HG03159 (cell line): ENCODE measurements at regions not wholly inside any gene's neighbourhood (a gene's known extent, or its start where the extent isn't known, plus 50 kb on each side); places are given as distances from the start of the nearest gene placed in this dataset.
"Not testable (repeated sequence)": the region's sequence is repeated elsewhere in the genome, so short reads cannot be mapped to it uniquely, and the experiment has no call there.

ENCODE experiments used
- ATAC-seq: cut with Tn5 transposase; IDR thresholded peaks from one replicate; pipeline ENCODE4 v1.9.1; 2021; ENCODE audit warnings: mild to moderate bottlenecking, moderate library complexity; ENCODE audit not compliant: unreplicated experiment

GRCh38 chr5:118211606-118212005 lies 776.7 kb downstream of the DTWD2 start:
- ATAC-seq = no peak

- ATAC-seq = no peak
Measured at GRCh38 chr5:118208031-118208453, 780.3 kb downstream of the DTWD2 start.

GRCh38 chr5:118199801-118200200 lies 788.5 kb downstream of the DTWD2 start:
- no peak for ATAC-seq

GRCh38 chr5:118196229-118196628 lies 792.1 kb downstream of the DTWD2 start:
- no peak for ATAC-seq

GRCh38 chr5:118195211-118195610 lies 793.1 kb downstream of the DTWD2 start:
- no peak for ATAC-seq

GRCh38 chr5:118193194-118193905 lies 795.0 kb downstream of the DTWD2 start:
- ATAC-seq = no peak

- ATAC-seq = no peak
Measured at GRCh38 chr5:118185018-118185417, 803.3 kb downstream of the DTWD2 start.

- ATAC-seq = no peak
Measured at GRCh38 chr5:118176146-118176545, 812.2 kb downstream of the DTWD2 start.

GRCh38 chr5:118174671-118175070 lies 813.7 kb downstream of the DTWD2 start:
- no peak for ATAC-seq

- ATAC-seq = no peak
Measured at GRCh38 chr5:118173340-118173739, 815.0 kb downstream of the DTWD2 start.

GRCh38 chr5:118165619-118166018 lies 822.7 kb downstream of the DTWD2 start:
- ATAC-seq = no peak

- no peak for ATAC-seq
Measured at GRCh38 chr5:118156181-118156580, 832.2 kb downstream of the DTWD2 start.

- no peak for ATAC-seq
Measured at GRCh38 chr5:118146824-118147223, 841.5 kb downstream of the DTWD2 start.

GRCh38 chr5:118144540-118144939 lies 843.8 kb downstream of the DTWD2 start:
- no peak for ATAC-seq

- ATAC-seq = no peak
Measured at GRCh38 chr5:118139361-118139760, 849.0 kb downstream of the DTWD2 start.

- no peak for ATAC-seq
Measured at GRCh38 chr5:118126159-118126558, 862.2 kb downstream of the DTWD2 start.

- ATAC-seq = no peak
Measured at GRCh38 chr5:118125687-118126086, 862.7 kb downstream of the DTWD2 start.

GRCh38 chr5:118121258-118121657 lies 867.1 kb downstream of the DTWD2 start:
- no peak for ATAC-seq

- ATAC-seq = no peak
Measured at GRCh38 chr5:118115791-118116190, 872.6 kb downstream of the DTWD2 start.

GRCh38 chr5:118111956-118112355 lies 876.4 kb downstream of the DTWD2 start:
- no peak for ATAC-seq

- ATAC-seq = not testable (repeated sequence)
Measured at GRCh38 chr5:118107246-118107645, 881.1 kb downstream of the DTWD2 start.

- ATAC-seq = no peak
Measured at GRCh38 chr5:118098716-118099115, 889.6 kb downstream of the DTWD2 start.

GRCh38 chr5:118095115-118095514 lies 893.2 kb downstream of the DTWD2 start:
- ATAC-seq = no peak
